ENCODE measurements at regions not wholly inside any gene's neighbourhood (a gene's known extent, or its start where the extent isn't known, plus 50 kb on each side); places are given as distances from the start of the nearest gene placed in this dataset.
A peak's percentile ranks its signal among the peaks of the same experiment; 100 is the strongest.

DNA sequence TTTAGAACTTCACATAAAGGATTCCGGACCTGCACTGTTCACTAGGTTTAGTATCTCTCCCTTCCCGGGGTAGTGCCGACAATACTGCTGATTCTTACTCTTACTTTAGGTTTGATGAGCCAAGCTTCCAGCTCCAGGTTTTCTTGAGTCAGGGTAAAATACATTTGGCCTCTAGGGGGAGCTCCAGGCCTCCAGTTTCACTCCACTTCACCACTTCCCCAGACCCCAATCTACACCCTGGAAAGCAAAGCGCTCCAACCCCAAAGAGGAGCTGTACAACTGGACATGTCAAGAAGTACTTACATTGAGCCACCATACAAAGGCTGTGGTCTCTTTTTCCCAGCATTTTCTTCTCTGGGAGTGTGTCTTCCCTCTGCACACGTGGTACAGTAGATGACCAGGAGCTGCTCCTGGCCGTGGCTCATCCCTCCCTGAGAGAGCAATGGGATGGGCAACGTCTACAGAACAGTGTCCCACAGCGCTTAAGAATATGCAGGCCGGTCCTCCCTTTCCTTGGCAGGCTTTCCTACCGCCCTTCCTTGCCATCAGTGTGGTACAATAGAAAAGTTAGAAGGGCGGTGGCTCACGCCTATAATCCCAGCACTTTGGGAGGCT, 93.9 kb upstream of the CCDC80 start:
- peak; percentile 80 for TF ChIP-seq CTCF (IDR thresholded peaks at IDR 0.05; ENCODE audit: low read length)
- no peak for TF ChIP-seq EZH2phosphoT487 (IDR thresholded peaks at IDR 0.05; ENCODE audit: low read length)
- no peak for TF ChIP-seq EZH2 (optimal IDR thresholded peaks at IDR 0.05; ENCODE audit: low read depth, low read length)

All from MM.1S (cell line).